GM19328 (cell line): ENCODE measurements at regions not wholly inside any gene's neighbourhood (a gene's known extent, or its start where the extent isn't known, plus 50 kb on each side); places are given as distances from the start of the nearest gene placed in this dataset.

Source experiments
- ATAC-seq: cut with Tn5 transposase; IDR thresholded peaks from one replicate; pipeline ENCODE4 v1.9.1; 2021; ENCODE audit warnings: mild to moderate bottlenecking, moderate library complexity; ENCODE audit not compliant: unreplicated experiment

DNA sequence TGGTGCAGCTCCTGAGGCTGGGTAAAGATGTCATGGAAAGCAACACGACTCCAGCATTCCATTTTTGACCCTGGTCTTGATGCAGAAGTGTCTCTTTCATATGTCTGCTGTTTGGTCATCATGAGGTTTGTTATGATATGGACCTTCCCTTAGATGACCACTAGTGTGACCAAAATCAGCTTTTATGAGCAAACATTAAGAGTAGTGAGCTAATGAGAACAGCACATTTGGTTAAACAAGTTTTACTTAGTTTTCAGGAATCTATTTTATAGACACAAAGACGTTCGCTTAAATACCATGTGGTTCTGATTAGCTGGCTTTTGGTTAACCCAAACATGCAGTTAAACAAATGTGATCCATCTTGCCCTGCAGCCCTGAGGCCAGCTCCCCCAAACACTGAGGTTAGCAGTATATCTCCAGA is 56.7 kb upstream of the ACTBL2 start:
- ATAC-seq = no peak

DNA sequence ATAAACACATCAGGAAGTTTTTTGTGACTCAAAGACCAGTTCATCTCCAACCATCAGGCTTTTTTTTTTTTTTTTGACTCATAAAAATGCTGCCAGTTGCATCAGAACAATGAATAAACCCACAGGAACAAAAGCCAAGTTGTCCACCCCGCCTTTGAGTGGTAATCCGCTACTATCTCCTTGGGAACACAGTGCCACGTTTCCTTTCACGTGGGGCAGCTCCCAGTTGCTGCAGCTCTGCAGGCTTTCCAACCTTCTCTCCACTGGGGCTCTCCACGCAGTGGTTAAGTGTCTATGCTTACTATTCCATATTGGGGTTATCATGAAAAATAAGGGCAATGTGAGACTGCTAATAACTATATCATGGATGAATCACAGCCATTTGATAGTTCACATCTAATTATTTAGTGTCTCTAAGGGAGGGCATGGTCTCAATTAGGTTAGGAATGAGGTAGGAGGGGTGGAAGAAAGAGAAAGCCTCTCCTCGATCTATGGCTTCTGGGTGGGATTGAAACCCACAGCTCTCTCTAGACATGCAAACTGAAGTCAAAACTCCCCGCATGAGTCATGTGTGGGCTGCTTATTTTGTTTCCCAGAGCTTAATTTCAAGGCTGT is 55.8 kb upstream of the ACTBL2 start:
- ATAC-seq = no peak

DNA sequence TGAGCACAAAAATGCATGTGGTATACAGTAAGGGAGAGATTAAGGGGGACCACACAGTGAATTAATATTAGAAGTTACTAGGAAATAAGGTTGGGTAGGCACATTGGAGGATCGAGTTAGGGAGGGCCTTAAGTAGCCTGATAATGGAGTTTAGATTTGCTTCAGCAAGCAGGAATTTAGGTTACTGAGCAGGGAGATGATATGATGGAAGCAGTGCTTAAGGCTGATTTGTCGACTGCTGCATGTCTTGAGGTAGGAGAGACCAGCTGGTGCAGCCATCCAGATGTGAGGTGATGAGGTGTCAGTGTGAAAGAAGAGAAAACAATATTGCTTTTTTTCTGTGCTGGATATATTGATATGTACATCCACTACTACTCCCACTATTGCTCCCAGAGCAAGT is 55.2 kb upstream of the ACTBL2 start:
- no peak for ATAC-seq

DNA sequence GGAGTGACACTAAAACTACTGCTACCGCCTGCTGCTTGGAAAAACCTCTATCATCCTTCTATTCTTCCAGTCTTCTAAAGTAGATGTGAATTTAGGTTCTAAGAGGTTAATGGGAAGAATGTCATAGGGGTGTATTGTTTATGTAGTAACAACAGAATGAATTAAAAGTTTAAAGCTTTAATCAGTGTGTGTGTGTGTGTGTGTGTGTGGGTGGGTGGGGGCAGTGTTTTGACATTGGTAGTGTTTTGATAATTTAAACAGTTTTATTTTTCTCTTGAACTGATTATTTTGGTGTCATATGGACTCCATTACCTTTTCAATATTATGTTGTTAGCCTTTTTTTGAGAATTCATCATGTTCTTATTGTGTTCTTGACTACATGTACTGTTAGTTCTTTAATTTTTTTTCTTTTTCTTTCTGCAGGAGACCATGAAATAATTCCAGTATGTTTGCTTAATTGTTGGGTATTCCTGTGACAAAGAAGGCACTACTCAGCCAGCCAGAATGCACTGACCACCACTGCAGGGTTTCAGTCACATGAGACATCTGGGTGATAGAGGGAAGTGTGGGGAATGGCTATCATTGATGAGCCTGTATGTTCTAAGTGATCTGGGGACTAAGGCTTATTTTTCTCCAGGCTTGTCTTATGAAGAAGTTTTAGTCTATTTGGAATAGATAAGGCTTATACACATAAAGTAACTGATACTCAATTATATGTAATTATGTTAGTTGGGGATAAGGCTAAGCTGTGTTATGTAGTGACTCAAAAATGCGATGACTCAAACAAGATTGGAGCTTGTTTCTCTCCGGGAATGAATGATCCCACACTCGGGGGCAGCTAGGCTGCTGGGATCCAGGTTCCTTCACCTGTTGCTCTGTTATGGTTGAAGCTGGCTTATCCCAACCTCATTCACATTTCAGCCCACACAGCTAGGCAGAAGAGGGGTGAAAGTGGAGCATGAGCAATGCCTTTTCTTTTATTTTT is 50.2 kb upstream of the ACTBL2 start:
- no peak for ATAC-seq
